GM21447 (cell line): ENCODE measurements at regions not wholly inside any gene's neighbourhood (a gene's known extent, or its start where the extent isn't known, plus 50 kb on each side); places are given as distances from the start of the nearest gene placed in this dataset.
"Not testable (repeated sequence)": the region's sequence is repeated elsewhere in the genome, so short reads cannot be mapped to it uniquely, and the experiment has no call there.

Experiments used
- ATAC-seq: cut with Tn5 transposase; IDR thresholded peaks from one replicate; pipeline ENCODE4 v1.9.1; 2021; ENCODE audit not compliant: unreplicated experiment

DNA sequence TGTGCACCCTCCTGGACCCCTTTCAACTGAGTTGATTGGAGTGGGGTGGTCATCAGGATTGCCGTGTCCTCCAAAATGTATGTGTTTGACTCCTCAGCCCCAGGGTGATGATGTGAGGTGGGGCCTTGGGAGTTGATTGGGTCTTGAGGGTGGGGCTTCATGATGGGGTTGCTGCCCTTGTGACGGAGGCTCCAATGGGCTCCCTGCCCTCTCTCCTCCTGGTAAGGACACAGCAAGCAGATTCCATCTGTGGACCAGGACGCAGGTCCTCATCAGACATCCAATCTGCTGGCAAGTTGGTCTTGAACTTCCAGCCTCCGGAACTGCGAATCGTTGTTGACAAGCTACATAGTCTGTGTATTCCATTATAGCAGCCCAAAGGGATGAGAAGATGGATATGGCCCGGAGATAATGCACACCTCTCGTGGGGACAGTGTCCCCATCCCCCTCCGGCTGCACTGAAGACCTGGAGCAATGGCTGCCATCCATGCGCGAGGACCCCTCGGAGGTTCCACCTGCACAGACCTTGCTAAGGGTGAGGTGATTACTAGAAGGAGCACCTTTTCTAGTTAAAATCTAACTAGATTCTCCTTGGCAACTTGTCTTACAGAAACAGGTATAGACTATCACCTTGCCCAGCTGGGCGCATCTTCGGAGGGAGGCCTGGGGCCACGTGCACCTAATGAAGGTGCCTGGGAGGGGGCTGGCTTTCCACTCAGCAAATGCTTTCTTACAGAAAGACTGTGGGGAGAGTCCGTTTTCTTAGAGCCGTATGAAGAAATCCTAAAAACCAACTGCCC, 75.7 kb upstream of the IRX4 start:
- no peak for ATAC-seq

DNA sequence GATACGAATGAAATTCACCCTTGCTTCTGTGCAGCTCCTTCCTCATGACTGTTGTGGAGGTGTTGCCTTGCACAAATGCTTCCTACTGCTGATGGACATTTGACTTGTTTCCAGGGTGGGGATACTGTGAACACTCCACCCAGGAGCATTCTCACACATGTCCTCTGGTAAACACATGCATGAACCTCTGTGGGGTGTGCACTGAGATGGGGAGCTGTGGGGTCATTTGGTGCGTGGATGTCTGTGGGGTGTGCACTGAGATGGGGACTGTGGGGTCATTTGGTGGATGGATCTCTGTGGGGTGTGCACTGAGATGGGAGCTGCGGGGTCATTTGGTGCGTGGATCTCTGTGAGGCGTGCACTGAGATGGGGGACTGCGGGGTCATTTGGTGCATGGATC, 72.9 kb upstream of the IRX4 start:
- no peak for ATAC-seq

DNA sequence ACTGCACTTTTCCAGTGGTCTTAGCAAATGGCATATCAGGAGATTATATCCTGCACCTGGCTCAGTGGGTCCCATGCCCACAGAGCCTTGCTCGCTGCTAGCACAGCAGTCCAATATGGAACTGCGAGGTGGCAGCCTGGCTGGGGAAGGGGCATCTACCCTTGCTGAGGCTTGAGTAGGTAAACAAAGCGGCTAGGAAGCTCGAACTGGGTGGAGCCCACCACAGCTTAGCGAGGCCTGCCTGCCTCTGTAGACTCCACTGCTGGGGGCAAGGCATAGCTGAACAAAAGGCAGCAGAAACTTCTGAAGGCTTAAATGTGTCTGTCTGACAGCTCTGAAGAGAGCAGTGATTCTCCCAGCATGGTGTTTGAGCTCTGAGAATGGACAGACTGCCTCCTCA, 71.0 kb upstream of the IRX4 start:
- not testable (repeated sequence) for ATAC-seq

DNA sequence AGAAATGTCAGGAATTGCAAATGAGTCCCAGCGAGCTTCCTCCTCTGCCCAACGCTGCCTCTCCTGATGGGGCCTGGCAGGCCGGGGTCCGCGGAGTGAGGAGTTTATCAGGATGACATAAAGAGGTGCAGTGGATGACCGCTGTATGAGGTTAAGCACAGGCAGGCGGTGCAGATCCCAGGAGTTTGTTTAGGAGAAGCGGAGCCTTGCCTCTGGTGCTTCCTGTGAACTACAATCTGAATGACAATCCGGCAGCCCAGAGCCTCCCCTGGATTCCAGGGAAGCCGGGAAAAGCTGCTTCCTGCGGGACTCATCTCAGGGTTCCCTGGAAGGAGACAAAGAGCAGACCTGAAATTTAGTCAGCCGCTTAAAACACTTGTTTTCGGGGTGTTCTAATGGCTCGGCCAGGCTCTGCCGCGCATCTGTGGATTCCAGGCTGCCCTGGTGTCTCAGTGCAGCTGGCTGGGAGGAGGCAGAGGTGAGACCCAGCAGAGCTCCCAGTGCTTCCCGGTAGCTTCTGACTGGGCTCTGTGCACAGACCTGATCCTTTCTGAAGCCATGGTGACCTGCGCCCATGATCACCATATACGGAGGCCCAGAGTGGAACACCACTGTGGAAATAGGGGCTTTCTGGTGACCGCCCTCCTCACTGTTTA, 69.8 kb upstream of the IRX4 start:
- ATAC-seq: no peak

DNA sequence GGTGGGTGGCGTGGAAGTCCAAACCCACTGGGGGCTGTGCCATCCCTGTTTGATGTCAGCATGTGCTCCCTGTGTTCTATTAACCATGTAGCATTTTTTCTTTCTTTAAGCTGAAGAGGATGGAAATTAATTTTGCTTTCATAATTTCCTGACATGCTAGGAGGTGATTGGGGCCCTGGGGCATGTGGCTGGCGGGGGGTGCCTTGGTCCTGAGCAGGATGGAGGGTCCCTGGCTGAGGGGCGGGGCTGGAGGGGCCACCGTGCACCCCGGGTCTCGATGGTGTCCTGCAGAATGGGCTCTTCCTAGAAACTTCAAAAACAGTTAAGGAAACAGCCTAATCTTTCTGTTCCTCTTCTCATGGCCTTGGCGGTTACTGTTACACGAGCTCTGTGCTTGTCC, 69.3 kb upstream of the IRX4 start:
- no peak for ATAC-seq

DNA sequence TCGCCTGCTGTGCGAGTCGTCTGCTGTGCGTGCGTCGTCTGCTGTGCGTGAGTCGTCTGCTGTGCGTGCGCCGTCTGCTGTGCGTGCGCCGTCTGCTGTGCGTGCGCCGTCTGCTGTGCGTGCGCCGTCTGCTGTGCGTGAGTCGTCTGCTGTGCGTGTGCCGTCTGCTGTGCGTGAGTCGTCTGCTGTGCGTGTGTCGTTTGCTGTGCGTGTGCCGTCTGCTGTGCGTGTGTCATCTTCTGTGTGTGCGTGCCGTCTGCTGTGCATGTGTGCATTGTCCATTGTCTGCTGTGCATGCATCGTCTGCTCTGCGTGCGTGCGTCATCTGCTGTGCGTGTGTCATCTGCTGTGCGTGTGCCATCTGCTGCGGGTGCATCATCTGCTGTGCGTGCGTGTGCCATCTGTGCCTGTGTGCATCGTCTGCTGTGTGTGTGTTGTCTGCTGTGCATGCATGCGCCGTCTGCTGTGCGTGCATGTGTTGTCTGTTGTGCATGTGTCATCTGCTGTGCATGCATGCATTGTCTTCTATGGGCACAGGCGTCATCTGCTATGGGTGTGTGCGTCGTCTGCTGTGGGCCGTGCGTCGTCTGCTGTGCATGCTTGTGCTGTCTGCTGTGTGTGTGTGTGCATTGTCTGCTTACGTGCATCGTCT, 68.6 kb upstream of the IRX4 start:
- no peak for ATAC-seq

DNA sequence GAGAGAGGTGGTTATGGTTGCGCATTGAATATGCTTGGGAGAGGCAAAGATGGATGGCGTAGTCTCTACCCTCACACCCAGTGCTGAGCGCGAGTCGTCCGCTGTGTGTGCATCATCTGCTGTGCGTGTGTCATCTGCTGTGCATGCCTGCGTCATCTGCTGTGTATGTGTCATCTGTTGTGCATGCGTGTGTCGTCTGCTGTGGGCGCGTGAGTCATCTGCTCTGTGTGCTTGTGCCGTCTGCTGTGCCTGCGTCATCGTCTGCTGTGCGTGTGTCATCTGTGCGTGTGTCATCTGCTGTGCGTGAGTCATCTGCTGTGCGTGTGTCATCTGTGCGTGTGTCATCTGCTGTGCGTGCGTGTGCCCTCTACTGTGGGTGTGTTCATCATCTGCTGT, 68.0 kb upstream of the IRX4 start:
- ATAC-seq: no peak

DNA sequence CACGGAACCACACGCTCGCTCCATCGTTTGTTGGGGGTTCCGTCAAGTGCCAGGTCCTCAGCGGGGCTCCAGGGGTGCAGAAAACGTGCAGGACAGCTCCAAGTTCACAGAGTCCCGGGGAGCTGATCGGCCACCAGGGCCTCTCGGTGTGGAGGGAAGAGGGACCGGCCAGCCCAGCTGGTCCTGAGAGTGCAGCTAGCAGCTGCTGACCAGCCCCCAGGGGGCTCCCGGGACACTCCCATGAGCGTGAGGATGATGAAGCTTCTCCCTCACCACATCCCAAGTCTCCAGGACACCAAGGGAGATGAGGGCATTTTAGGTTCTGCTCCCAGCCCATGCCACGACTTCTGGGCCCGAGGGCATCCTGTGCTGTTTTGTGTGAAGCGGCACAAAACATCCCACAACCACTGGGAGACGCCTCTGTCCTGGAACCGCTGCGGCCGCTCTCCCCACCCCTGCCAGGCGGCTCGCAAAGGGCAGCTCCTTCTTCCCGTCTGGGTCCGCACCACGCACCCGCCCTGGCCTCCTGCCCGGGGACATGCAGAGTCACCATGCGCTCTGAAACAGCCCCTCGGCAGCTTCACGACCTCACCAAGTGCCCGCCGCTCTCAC, 67.5 kb upstream of the IRX4 start:
- no peak for ATAC-seq

DNA sequence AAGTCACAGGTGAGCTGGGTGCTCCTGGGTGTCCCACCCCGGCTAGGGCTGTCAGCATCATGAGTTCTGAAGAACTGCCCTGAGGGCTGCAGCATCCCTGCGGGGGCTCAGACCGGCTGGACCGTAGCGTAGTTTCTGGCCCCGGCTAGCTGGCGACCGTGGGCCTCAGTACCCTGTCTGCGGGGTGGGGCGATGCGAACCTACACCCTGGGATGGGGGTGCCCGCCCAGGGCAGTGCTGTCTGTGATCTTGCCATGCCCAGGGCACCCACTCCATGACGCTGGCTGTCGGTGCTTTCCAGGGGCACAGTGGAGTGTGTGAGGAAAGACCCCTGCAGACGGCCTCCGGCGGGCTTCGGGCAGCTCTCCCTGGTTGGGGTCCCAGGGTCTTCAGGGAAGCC, 66.5 kb upstream of the IRX4 start:
- ATAC-seq: no peak

DNA sequence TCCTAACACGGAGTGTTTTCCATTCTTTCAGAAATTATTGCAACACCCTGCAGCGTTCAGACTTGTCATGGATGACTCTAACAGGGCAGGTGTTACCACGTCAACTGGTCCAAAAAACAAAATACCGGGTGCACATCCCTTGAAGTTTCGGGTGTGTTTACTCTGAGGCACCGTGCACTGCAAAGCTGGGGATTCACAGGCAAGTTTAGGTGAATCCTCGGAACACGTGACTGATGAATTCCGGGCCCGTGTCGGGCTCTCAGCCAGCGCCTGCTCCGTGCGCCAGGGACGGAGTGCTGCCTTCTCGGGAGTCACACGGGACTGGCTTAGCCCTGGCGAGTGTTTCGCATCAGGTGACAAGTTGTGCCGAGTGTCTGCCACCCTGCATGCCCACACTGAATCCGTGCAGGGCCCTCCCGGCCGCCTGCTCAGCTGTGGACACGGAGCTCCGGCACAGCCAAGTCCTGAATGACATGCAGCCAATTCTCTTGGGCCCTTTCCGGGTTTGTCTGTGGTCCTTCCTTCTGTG, 66.0 kb upstream of the IRX4 start:
- no peak for ATAC-seq

DNA sequence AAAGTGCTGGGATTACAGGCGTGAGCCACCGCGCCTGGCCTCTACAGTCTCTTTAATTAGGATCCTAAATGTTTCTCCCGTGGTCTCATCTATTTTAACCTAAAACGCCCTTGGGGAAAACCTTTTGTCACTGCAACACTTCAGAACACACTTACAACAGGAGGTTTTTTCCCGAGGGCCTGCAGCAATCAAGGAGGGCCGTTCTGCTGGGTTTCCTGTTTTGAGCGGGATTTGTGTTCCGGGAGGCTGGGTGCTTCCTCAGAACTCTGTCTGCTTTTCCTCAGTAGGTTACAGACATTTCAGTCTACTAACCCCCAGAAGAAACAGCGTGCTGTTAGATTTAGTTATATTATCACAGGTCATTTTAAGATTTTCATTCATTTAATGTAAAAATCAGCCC, 65.4 kb upstream of the IRX4 start:
- no peak for ATAC-seq

DNA sequence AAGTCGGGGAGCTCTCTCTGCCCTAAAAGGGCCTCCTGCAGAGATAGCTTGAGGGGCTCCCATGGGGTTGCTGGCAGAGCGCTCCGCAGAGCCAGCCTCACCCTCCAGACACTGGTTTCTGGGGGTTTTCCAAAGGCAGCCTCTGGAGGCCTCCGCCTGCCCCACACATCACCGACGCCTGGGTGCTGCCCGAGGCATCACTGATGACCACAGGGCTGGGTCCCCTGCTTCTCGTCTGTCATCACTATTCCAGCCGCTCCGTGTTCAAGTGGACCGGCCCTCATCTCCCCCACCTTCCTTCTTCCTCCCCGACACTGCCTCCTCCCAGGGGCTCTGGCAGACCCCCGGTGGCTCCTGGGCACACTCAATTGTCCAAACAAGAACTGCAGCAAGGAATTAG, 64.1 kb upstream of the IRX4 start:
- no peak for ATAC-seq

DNA sequence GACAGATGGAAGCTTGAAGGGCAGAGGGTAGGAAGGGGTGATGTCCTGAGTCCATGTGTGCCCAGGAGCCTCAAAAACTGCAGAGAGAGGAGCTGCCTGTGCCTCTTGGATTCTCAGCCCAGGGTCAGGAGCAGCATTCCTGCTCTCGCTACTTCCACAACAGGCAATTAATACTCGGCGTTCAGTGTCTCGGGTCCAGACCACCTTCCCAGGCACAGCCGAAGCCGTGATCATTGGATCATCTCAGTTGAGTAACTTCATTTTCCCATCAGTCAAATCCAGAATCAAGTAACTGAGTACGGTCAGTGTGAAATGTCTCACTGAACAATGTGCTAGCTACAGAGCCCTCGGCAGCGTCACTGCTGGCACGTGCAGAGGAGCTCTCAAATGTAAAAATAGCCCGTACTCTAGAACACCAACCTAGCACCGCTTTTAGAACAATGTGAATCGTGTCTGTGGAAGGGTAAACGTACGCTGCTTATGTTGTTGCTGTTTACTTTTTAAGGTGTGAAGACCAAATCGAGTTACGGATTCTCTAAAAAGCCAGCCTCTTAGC, 63.5 kb upstream of the IRX4 start:
- ATAC-seq: no peak

DNA sequence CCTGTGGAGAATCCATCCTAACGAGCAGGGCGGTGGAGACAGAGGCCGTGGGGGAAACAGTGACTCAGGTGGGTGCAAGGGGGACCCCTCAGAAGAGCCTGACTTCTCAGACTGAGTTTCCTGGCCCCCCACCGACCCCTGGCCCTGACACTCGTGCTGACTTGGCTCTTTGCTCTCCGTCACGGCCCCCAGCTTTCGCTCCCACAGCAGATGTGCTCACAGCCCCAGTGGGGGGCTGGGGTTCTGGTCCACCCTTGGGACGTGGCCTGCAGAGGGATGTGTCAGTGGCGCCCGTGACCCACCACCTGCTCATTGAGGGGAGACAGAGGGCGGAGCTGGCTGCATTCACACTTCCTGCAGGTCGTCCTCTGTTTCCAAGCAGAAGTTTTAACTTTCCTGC, 62.9 kb upstream of the IRX4 start:
- no peak for ATAC-seq

DNA sequence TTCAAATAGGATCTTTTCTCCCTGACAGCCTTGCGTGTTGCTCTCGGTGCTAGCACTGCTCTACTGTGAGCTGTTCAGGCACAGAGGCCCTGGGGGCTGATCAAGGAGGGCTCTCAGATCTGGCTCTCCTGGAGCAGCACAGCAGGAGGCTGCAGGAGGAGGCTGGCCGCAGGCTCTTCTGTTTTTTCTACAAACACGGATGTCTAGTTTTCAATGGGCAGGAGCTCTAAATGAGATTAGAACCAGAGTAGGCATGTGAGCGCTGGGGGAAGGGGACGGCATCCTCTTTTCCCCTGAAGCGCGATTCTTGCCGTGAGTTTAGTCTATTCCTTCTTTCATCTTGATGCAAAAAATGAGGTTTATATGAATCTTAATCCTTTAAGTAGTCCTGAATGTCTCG, 61.7 kb upstream of the IRX4 start:
- ATAC-seq: no peak

DNA sequence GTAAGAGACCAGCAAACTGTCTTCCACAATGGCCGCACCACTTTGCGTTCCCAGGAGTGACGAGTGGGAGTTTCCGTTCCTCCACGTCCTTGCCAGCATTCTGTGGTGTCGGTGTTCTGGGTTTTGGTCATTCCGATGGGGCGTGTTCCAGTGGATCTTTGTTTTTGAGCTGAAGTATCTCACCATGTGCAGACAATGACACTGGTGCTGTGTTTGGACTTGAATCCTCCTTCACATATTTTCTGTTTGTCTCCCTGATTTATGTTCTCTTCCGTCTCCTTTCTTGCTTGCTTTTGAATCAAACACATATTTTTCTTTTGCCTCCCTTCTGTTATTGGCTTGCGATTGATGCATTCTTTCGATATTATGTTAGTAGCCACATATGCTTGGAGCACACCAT, 60.8 kb upstream of the IRX4 start:
- no peak for ATAC-seq

DNA sequence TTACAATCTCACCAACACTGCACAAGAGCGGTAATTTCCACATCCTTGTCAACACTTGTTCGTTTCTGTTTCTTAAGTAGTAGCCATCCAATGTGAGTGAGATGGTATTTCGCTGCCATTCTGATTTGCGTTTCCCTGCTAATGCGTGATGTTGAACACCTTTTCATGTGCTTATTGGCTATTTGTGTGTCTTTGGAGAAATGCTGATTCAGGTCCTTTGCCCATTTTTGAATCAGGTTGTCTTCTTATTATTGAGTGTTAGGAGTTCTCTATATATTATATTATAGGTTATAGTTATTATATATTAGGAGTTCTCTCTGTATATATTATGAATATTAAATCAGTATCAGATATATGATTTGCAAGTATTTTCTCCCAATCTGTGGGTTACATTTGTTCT, 59.9 kb upstream of the IRX4 start:
- ATAC-seq: no peak

DNA sequence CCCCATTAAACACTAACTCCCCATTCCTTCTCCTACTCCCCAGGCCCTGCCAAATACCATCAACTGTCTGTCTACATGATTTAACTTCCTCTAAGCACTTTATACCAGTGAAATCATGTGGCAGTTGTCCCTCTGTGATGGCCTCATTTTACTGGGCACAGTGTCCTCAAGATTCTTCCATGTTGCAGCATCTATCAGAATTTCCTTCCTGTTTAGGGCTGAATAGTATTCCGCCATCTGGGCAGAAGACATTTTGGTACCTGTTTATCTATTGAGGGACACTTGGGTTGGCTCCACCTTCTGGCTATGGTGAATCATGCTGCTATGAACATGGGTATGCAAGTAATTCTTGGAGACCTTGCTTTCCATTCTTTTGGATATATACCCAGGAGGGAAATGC, 59.4 kb upstream of the IRX4 start:
- no peak for ATAC-seq

DNA sequence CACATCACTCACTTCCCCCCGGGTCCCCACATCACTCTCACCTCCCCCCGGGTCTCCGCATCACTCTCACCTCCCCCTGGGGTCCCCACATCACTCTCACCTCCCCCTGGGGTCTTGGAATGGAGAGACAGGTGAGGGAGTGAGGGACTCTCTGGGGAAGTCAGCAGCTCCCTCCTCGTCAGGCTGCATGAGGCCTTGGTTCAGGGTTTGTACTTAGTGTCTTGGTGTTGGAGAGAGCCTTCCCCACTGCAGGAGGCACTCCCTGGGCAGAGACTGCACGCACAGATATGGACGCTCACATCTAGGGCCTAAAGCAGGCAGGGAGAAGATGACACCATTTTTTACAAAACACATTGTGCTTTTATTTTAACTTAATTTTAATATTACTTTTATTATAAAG, 56.5 kb upstream of the IRX4 start:
- no peak for ATAC-seq

DNA sequence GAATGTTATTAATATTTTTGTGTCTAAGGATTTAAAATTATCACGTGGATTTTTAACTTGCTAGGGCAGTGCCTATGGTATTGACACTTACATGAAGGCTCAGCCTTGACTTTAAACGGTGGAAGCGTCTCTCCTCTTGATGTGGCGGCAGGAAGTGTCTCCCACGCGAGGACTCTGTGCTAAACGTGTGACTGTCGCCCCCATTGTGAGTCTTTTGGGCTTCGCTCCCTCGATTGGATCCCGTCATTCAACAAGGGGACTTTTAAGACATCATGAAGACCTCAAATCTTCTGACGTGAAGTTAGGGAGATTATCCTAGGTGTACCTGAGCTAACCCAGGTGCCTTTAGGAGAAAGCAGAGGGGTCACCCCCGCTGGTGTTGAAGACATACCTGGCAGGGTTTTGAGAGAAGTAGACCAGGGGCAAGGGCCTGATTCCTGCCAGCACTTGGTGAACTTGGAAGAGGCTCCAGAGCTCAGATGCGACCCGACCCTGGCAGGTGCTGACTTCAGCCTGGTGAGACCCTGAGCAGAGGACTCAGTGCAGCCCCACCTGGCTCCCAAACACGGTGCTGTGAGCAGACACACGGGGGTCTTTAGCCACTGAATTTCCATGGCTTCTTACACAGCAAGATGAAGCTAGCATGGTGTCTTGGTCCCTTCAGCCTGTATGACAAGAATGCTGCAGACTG, 55.7 kb upstream of the IRX4 start:
- no peak for ATAC-seq

DNA sequence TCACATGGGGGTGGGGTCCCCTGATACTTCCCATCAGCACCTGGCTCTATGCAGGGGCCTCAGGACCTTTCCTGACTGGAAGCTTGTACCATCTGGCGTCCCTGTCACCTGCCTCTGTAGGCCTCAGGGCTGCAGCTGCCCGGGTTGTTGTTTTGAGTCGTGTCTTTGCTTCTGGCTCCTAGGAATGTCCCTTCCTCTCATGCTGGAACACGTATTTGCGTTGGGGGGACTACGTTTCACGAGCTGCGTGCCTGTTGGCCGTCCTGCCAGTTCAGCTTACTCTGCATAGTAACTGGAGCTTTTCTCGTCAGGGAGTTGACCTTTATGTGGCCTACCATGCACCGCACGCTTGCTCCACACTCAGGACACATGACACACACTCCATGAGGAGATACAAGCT, 54.9 kb upstream of the IRX4 start:
- no peak for ATAC-seq
